GM19324 (cell line): ENCODE measurements at regions not wholly inside any gene's neighbourhood (a gene's known extent, or its start where the extent isn't known, plus 50 kb on each side); places are given as distances from the start of the nearest gene placed in this dataset.
"Not testable (repeated sequence)": the region's sequence is repeated elsewhere in the genome, so short reads cannot be mapped to it uniquely, and the experiment has no call there.

Source experiments
- ATAC-seq: cut with Tn5 transposase; IDR thresholded peaks from one replicate; pipeline ENCODE4 v1.9.1; 2021; ENCODE audit warnings: mild to moderate bottlenecking, moderate library complexity; ENCODE audit not compliant: unreplicated experiment, low FRiP score

GRCh38 chr2:9707611-9708160 is 76.9 kb upstream of the YWHAQ start:
- no peak for ATAC-seq

GRCh38 chr2:9708683-9709538 is 78.1 kb upstream of the YWHAQ start:
- no peak for ATAC-seq

- no peak for ATAC-seq
Observed at GRCh38 chr2:9709539-9710285, 78.9 kb upstream of the YWHAQ start.

GRCh38 chr2:9710311-9710710 is 79.5 kb upstream of the YWHAQ start:
- no peak for ATAC-seq

- ATAC-seq, result peak; percentile 50
Observed at GRCh38 chr2:9712263-9712662, 81.5 kb upstream of the YWHAQ start.

- no peak for ATAC-seq
Observed at GRCh38 chr2:9714630-9715214, 83.9 kb upstream of the YWHAQ start.

- no peak for ATAC-seq
Observed at GRCh38 chr2:9715238-9715637, 84.4 kb upstream of the YWHAQ start.

- ATAC-seq, result no peak
Observed at GRCh38 chr2:9717886-9718451, 87.2 kb upstream of the YWHAQ start.

GRCh38 chr2:9720352-9721093 is 89.7 kb upstream of the YWHAQ start:
- ATAC-seq, result no peak

GRCh38 chr2:9721344-9721743 is 90.5 kb upstream of the YWHAQ start:
- no peak for ATAC-seq

- ATAC-seq, result no peak
Observed at GRCh38 chr2:9722451-9722850, 91.7 kb upstream of the YWHAQ start.

- ATAC-seq, result no peak
Observed at GRCh38 chr2:9724565-9724964, 93.8 kb upstream of the YWHAQ start.

- no peak for ATAC-seq
Observed at GRCh38 chr2:9725106-9725505, 94.3 kb upstream of the YWHAQ start.

- not testable (repeated sequence) for ATAC-seq
Observed at GRCh38 chr2:9726016-9726415, 95.2 kb upstream of the YWHAQ start.

- not testable (repeated sequence) for ATAC-seq
Observed at GRCh38 chr2:9730523-9730922, 99.7 kb upstream of the YWHAQ start.

- no peak for ATAC-seq
Observed at GRCh38 chr2:9732824-9733223, 102.0 kb upstream of the YWHAQ start.

- no peak for ATAC-seq
Observed at GRCh38 chr2:9734308-9734707, 103.5 kb upstream of the YWHAQ start.

- ATAC-seq, result no peak
Observed at GRCh38 chr2:9735335-9735734, 104.5 kb upstream of the YWHAQ start.

- ATAC-seq, result no peak
Observed at GRCh38 chr2:9736021-9736420, 105.2 kb upstream of the YWHAQ start.
